Epithelial cell of esophagus (primary cell): ENCODE measurements at regions not wholly inside any gene's neighbourhood (a gene's known extent, or its start where the extent isn't known, plus 50 kb on each side); places are given as distances from the start of the nearest gene placed in this dataset.

Source experiments
- DNase-seq: peaks from one replicate; pipeline ENCODE4 v3.0.0; 2010; ENCODE audit warnings: low read depth
- H3K4me3 ChIP-seq: 2 replicates; pipeline ENCODE4 v1.5.1; 2011; ENCODE audit warnings: mild to moderate bottlenecking, low read length, control low read depth
- TF ChIP-seq, protein P1 (sequence below): IDR thresholded peaks from 2 replicates; pipeline ENCODE4 v1.5.1; 2011; ENCODE audit warnings: low read depth, mild to moderate bottlenecking, low read length, control low read depth, inconsistent platforms; ENCODE audit not compliant: insufficient read depth; ENCODE audit errors: missing control alignments

DNA sequence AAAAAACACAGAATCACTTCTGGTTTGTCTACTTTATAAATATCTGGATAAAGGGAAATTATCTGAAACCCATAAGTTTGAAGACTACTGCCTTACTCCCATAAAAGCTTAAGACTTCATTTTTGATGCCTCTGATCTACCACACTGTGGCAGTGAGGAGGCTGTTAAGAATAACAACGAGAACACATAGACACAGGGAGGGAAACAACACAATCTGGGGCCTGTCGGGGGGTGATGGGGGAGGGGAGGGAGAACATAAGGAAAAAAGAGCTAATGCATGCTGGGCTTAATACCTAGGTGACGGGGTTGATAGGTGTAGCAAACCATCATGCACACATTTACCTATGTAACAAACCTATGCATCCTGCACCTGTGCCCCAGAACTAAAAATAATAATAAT is 573.7 kb downstream of the GBA3 start:
- TF ChIP-seq, protein P1, sequence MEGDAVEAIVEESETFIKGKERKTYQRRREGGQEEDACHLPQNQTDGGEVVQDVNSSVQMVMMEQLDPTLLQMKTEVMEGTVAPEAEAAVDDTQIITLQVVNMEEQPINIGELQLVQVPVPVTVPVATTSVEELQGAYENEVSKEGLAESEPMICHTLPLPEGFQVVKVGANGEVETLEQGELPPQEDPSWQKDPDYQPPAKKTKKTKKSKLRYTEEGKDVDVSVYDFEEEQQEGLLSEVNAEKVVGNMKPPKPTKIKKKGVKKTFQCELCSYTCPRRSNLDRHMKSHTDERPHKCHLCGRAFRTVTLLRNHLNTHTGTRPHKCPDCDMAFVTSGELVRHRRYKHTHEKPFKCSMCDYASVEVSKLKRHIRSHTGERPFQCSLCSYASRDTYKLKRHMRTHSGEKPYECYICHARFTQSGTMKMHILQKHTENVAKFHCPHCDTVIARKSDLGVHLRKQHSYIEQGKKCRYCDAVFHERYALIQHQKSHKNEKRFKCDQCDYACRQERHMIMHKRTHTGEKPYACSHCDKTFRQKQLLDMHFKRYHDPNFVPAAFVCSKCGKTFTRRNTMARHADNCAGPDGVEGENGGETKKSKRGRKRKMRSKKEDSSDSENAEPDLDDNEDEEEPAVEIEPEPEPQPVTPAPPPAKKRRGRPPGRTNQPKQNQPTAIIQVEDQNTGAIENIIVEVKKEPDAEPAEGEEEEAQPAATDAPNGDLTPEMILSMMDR: no peak
- DNase-seq: no peak

DNA sequence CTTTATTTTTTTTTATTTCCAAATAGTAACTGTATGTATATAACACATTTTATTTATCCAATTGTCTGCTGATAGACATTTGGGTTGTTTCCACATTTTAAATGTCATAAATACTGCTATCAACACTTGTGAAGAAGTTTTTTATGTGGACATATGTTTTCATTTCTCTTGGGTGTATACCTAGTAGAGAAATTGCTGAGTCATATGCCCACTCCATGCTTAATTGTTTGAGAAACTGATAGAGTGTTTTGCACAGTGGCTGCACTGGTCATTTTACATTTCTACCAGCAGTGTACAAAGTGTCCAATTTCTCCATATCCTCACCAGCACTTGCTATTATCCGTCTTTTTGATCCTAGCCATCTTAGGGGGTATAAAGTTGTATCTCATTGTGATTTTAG is 567.8 kb downstream of the GBA3 start:
- no peak overlapping the region for H3K4me3 ChIP-seq
- TF ChIP-seq, protein P1: no peak
- no peak for DNase-seq

More for the DNA sequence above, 573.7 kb downstream of the GBA3 start:
- H3K4me3 ChIP-seq: no peak overlapping the region

DNA sequence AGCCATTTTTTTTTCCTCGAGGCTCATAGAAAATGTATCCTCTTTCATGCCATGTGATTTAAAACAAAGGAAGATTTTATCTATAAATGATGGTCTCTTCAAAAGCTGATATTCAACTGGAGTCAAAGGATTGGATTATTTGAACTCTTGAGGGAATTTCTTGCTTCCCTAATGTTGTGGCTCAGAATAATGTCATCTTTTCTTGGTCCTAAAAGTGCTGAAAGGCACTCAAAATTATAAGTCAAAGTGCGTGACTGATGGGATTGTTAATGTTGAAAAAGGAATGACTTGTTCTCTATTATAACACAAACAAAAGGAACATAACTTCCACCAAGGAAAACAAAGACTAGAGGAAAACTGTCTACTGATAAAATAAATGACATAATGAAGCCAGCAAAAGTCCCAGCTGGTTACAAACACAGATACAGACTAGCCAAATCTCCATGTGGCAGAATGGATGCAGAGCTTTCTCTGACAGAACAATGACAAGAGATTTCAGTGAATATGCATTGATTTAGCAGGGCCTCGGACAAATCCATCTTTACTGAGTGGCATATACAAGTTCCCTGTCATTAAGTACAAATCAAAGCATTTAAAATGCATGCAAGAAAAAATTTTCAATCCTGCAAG is 552.6 kb downstream of the GBA3 start:
- TF ChIP-seq, protein P1: no peak
- no peak for DNase-seq
- H3K4me3 ChIP-seq: no peak overlapping the region

DNA sequence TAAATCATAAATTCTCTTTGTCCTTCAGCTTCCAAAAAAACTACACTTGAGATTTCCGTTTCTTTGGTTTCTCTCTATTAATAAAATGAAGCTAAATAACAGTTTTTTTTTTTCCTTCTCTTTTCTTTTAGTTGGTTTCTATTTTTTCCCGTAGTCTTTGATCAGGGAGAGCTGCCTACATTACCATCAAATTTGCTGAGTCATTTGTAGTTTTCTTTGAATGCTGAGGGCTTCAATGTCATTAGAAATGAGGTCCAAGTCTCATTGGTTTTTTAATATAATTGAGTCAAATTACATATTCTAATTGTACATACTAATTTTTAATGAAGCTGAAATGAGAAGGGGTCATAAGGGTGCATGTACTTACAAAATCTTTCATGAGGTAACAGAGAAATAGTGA is 550.2 kb downstream of the GBA3 start:
- TF ChIP-seq, protein P1: no peak
- no peak for DNase-seq
- H3K4me3 ChIP-seq: no peak overlapping the region

DNA sequence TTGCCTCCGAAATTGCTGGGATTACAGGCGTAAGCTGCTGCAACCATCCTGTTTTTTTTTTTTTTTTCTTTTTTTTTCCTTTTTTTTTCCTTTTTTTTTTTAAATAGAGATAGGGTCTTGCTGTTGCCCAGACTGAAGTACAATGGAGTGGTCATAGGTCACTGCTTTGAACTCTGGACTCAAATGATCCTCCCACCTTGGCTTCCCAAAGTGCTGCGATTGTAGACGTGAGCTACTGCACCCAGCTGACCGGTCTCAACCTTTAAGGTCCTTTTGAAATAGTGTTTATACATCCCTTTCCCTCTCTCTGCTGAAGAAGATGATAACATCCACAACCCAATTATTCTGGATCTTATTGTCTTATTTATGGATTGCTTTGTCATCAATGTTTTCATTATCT is 548.7 kb downstream of the GBA3 start:
- H3K4me3 ChIP-seq: no peak overlapping the region
- TF ChIP-seq, protein P1: no peak
- no peak for DNase-seq

DNA sequence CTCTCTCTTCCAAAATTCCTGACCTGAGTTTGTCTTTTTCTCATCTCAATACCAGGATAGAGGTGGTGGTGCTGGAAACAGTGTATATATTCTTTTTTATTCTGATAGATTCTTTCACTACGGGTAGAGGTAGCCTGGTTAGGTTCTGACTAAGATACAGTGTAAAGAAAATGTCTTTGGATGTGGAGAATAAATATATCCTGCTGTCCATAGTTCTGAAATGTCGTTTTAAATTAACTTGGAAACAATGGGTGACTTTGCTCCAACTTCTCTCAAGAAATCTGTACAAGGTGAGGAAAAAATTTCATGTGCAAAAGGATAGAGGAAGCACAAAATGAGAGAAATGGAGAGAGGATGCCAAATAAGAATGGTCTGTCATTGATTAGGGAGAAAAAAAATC is 546.1 kb downstream of the GBA3 start:
- TF ChIP-seq, protein P1: no peak
- H3K4me3 ChIP-seq: no peak overlapping the region
- no peak for DNase-seq

DNA sequence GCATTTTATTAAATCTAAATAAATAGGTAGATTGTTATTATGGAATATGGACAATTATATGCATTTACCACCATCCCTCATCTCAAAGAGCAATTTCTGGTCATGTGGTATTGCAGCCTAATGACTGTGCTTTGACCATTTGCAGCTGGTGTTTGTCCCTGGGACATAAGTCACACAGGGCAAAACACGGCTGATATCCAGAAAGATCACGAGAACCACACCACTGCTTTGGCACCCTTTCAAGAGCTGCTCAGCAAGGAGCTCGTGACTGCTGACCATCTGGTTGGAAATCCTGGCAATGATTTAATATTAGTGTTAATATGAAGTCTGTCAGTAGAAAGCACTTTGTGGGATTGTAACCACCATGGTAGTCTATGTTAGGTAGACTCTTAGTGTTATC is 545.0 kb downstream of the GBA3 start:
- DNase-seq: no peak
- no peak overlapping the region for H3K4me3 ChIP-seq
- TF ChIP-seq, protein P1: no peak
